Spleen (tissue), 11 donors: ENCODE measurements at regions not wholly inside any gene's neighbourhood (a gene's known extent, or its start where the extent isn't known, plus 50 kb on each side); places are given as distances from the start of the nearest gene placed in this dataset.

ENCODE experiments used
- DNase-seq: peaks from one replicate; pipeline ENCODE4 v3.0.0-alpha.2; 2020
- H3K27ac ChIP-seq, 8 donors: fragments of 200-600 bp; sonication (generic) in 7 of 8; 1 replicate in 4 of 8; 2 replicates in 4 of 8; pipeline versions ENCODE4 v1.5.0 to v1.8.0; 2016 to 2021; ENCODE audit warnings: inconsistent platforms in 4 of 8, mild to moderate bottlenecking in 4 of 8, moderate library complexity in 1 of 8
- H3K27me3 ChIP-seq, 7 donors: fragments of 200-600 bp; sonication (generic) in 6 of 7; replicated peaks in 1 of 7; 1 replicate in 4 of 7; 2 replicates in 3 of 7; pipeline versions ENCODE4 v1.5.0 to v1.8.0; 2016 to 2021; ENCODE audit warnings: inconsistent platforms in 3 of 7, mild to moderate bottlenecking in 1 of 7
- H3K36me3 ChIP-seq, 6 donors: fragments of 200-600 bp; sonication (generic) in 5 of 6; 1 replicate in 4 of 6; 2 replicates in 2 of 6; pipeline versions ENCODE4 v1.5.0 to v1.8.0; 2016 to 2021; ENCODE audit warnings: inconsistent platforms in 2 of 6
- H3K4me1 ChIP-seq, 6 donors: fragments of 200-600 bp; sonication (generic) in 5 of 6; 1 replicate in 3 of 6; 2 replicates in 3 of 6; pipeline versions ENCODE4 v1.5.0 to v1.8.0; 2016 to 2021; ENCODE audit warnings: inconsistent platforms in 3 of 6
- H3K4me3 ChIP-seq, 8 donors: fragments of 200-600 bp; sonication (generic) in 7 of 8; 1 replicate in 4 of 8; 2 replicates in 4 of 8; pipeline versions ENCODE4 v1.5.0 to v1.8.0; 2016 to 2021; ENCODE audit warnings: inconsistent platforms in 4 of 8, mild to moderate bottlenecking in 4 of 8, moderate library complexity in 2 of 8
- H3K9me3 ChIP-seq, 8 donors: fragments of 200-600 bp; sonication (generic) in 7 of 8; 1 replicate in 4 of 8; 2 replicates in 4 of 8; pipeline versions ENCODE4 v1.5.0 to v1.8.0; 2016 to 2021; ENCODE audit warnings: inconsistent platforms in 4 of 8
- POLR2A ChIP-seq, 3 donors: fragments of 450-650 bp; IDR thresholded peaks; one replicate each; pipeline ENCODE4 v1.5.1; 2017; ENCODE audit warnings: antibody characterized with exemption in 3 of 3, mild to moderate bottlenecking in 1 of 3
- POLR2AphosphoS5 ChIP-seq, 3 donors: sonication (generic); formaldehyde crosslinking; IDR thresholded peaks; one replicate each; pipeline ENCODE4 v1.5.1; 2017; ENCODE audit warnings: antibody characterized with exemption in 3 of 3
- WGBS, 5 donors: extraction: QIAGEN DNeasy Blood & Tissue Kit in 3 of 5; methylation state at CpG; one replicate each; pipeline versions ENCODE4 v1.1.5 to v1.1.7; 2013 to 2018; 5-methylcytosine and 5-hydroxymethylcytosine counted together
- intact Hi-C: fragments of 100-400 bp; cut with DNase I; formaldehyde crosslinking; loops from one replicate; pipeline ENCODE4 v1.15.0; 2023; ENCODE audit warnings: low total_unique reads
- TF ChIP-seq, protein P1 (sequence below), 11 experiments: fragments of 200-600 bp in 7 of 11; fragments of 450-650 bp in 4 of 11; sonication (generic) in 4 of 11; IDR thresholded peaks in 8 of 11; conservative IDR thresholded peaks in 3 of 11; 1 replicate in 7 of 11; 2 replicates in 4 of 11; pipeline versions ENCODE4 v1.4.0 to v1.8.0; 2016 to 2021; ENCODE audit warnings: antibody characterized with exemption in 11 of 11, inconsistent platforms in 4 of 11, mild to moderate bottlenecking in 1 of 11
- donor health status: healthy with polysubstance abuse.
- donor health status: DM: no; HTN: no; CAD: no; lungs with moderate emphysema.
- donor health status: DM: no; HTN: no; CAD: no.
- donor health status: Bipolar disorder and iron deficiency.
- donor health status: healthy.
- donor health status: DM: no; HTN: no; CAD: no.
- donor health status: DM: yes; HTN: yes; CAD: no.

DNA sequence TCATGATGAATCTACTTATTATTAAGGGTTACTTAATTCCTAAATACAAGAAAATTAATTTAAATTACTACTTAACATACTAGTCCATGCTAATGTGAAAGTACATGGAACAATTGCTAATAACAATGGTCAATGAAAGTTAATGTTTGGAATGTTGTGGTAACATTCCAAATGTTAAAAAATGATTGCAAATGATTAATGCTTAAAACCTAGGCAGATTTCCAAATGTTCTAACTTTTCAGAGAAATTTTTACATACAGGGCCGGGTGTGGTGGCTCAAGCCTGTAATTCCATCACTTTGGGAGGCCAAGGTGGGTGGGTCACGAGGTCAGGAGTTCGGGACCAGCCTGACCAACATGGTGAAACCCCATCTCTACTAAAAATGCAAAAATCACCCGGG lies 1851.3 kb upstream of the PCDH7 start:
- no peaks in the 10 kb centered on the region for H3K4me1 ChIP-seq
- H3K9me3 ChIP-seq: peaks cover 0 to 10% (median 0%) of the 10 kb centered on the region in 8 donors
- intact Hi-C loops: no loop called here
- no peaks in the 10 kb centered on the region for H3K36me3 ChIP-seq
- H3K4me3 ChIP-seq: no peak overlapping the region
- no peak overlapping the region for H3K27ac ChIP-seq
- H3K27me3 ChIP-seq: no peaks in the 10 kb centered on the region
- TF ChIP-seq POLR2AphosphoS5 (IDR thresholded peaks at IDR 0.05) (no peak), POLR2A (IDR thresholded peaks at IDR 0.05) (no peak)
- TF ChIP-seq, protein P1, sequence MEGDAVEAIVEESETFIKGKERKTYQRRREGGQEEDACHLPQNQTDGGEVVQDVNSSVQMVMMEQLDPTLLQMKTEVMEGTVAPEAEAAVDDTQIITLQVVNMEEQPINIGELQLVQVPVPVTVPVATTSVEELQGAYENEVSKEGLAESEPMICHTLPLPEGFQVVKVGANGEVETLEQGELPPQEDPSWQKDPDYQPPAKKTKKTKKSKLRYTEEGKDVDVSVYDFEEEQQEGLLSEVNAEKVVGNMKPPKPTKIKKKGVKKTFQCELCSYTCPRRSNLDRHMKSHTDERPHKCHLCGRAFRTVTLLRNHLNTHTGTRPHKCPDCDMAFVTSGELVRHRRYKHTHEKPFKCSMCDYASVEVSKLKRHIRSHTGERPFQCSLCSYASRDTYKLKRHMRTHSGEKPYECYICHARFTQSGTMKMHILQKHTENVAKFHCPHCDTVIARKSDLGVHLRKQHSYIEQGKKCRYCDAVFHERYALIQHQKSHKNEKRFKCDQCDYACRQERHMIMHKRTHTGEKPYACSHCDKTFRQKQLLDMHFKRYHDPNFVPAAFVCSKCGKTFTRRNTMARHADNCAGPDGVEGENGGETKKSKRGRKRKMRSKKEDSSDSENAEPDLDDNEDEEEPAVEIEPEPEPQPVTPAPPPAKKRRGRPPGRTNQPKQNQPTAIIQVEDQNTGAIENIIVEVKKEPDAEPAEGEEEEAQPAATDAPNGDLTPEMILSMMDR (IDR thresholded peaks at IDR 0.05 in 8 of 11, conservative IDR thresholded peaks at IDR 0.05 in 3 of 11): no peak
- WGBS, 5 donors: 66 to 84% (median 81%) methylated on average over 4 of the region's 4 CpGs
- DNase-seq: no peak

DNA sequence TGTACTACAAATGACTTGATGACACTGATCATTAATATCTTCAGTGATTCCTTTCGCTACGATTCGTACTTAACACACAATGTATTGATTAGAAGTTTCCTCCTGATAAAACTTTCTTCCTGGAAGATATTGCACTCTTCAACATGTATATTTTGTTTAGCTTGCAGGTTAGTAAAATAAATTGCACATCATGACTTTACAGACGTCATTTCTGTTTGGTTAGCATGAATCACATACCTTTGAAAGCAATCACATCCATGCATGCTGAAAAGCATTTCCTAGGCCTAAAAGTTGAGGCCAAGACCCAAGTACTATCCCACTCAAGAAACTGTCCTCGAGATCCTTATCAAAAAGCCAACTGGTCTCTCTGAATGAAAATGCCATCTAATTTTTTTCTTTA lies 1841.0 kb upstream of the PCDH7 start:
- intact Hi-C loops: no loop called here
- Histone ChIP-seq H3K4me3 (no peak overlapping the region), H3K27ac (no peak overlapping the region), H3K36me3 (no peaks in the 10 kb centered on the region), H3K9me3 (no peaks in the 10 kb centered on the region), H3K4me1 (no peaks in the 10 kb centered on the region), H3K27me3 (no peaks in the 10 kb centered on the region)
- WGBS, 5 donors: 55 to 64% (median 58%) methylated on average over 5 of the region's 5 CpGs
- TF ChIP-seq POLR2AphosphoS5 (IDR thresholded peaks at IDR 0.05) (no peak), POLR2A (IDR thresholded peaks at IDR 0.05) (no peak)
- TF ChIP-seq, protein P1 (IDR thresholded peaks at IDR 0.05 in 8 of 11, conservative IDR thresholded peaks at IDR 0.05 in 3 of 11): no peak
- DNase-seq: no peak

DNA sequence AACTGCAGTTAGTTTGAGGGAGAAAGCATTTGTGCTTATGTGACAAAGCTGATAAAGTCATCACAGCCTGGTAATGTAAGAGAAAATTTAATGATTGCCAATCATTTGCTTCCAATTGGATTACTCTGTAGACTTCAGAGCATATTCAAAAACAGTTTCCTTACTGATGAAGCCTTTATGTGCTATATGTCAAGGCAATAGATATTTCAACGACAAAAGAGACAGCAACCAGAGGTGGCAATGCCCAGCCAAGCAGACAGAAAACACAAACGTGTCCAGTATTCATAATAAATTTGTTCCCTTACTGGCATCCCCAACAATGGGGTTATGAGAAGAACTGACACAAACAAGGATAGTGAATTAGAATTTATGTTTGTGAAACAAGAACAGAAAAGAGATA lies 1840.3 kb upstream of the PCDH7 start:
- no peaks in the 10 kb centered on the region for H3K27me3 ChIP-seq
- no peaks in the 10 kb centered on the region for H3K9me3 ChIP-seq
- intact Hi-C loops: no loop called here
- H3K27ac ChIP-seq: no peak overlapping the region
- DNase-seq: no peak
- no peak for TF ChIP-seq POLR2AphosphoS5 (IDR thresholded peaks at IDR 0.05)
- TF ChIP-seq POLR2A (IDR thresholded peaks at IDR 0.05): no peak
- TF ChIP-seq, protein P1 (IDR thresholded peaks at IDR 0.05 in 8 of 11, conservative IDR thresholded peaks at IDR 0.05 in 3 of 11): no peak
- H3K4me3 ChIP-seq: no peak overlapping the region
- WGBS, 5 donors: 53 to 74% (median 67%) methylated on average over 2 of the region's 2 CpGs
- no peaks in the 10 kb centered on the region for H3K36me3 ChIP-seq
- no peaks in the 10 kb centered on the region for H3K4me1 ChIP-seq

DNA sequence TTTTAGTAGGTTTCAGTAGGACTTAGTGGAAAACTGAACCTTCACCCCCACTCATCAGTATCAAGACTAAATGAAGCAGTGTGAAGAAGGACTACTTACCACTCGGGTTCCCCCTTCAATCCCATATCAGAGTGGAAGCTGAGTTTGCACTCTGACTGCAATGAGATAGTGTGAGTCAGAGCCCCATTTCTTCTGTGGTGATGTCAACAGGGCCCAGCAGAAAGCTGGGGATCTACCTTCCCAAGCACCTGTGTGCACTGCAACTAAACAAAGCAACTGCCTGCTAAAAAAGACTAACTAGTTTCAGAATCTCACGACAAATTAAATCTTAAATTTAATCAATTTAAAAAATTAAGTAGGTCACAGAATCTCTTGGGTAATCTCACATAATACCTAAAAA lies 1837.0 kb upstream of the PCDH7 start:
- Histone ChIP-seq H3K4me1 (no peaks in the 10 kb centered on the region), H3K4me3 (no peak overlapping the region), H3K27ac (no peak overlapping the region), H3K9me3 (no peaks in the 10 kb centered on the region), H3K27me3 (no peaks in the 10 kb centered on the region), H3K36me3 (no peaks in the 10 kb centered on the region)
- WGBS, 5 donors: 84 to 93% (median 88%) methylated on average over 2 of the region's 2 CpGs
- intact Hi-C loops: no loop called here
- TF ChIP-seq, protein P1 (IDR thresholded peaks at IDR 0.05 in 8 of 11, conservative IDR thresholded peaks at IDR 0.05 in 3 of 11): no peak
- TF ChIP-seq POLR2A (IDR thresholded peaks at IDR 0.05) (no peak), POLR2AphosphoS5 (IDR thresholded peaks at IDR 0.05) (no peak)
- DNase-seq: no peak
